ENCODE measurements at regions not wholly inside any gene's neighbourhood (a gene's known extent, or its start where the extent isn't known, plus 50 kb on each side); places are given as distances from the start of the nearest gene placed in this dataset.

DNA sequence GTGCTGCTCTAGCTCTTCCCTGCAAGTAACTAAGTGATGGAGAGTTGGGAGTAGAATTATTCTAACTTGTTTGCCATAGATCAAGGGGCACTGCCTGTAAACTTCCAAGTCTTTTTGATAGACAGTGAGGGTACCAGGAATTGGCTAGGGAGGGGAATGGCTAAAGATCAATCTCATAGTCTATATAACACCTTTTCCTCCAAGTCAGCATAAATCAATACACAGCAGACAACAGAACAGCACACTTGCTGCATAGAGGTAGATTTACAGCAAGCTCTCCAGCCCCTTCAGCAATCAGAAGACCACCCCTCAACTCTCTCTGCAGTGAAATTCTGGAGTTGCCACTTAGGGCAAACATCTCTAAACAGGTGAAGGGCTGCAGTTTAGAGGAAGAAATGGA, 643.5 kb upstream of the KLF4 start:
- DNase-seq = no peak

DNA sequence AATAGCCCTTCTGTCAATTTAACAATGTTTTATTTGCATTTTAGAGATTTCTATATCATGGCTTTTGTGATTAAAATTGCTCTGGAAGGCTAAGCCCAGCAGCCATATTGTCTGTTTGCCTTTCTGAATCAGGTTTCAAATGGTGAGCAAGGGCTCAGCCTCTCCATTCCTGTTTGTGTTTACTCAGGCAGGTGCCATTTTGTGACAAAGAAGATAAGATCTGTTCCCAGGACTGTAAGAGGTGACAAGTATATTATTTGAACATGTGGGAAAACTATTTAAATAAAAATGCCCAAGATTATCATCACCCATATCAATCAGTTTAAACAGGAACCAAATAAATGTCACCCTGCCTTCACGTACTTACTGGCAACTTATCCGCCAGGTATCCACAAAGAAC, 641.3 kb upstream of the KLF4 start:
- no peak for DNase-seq

DNA sequence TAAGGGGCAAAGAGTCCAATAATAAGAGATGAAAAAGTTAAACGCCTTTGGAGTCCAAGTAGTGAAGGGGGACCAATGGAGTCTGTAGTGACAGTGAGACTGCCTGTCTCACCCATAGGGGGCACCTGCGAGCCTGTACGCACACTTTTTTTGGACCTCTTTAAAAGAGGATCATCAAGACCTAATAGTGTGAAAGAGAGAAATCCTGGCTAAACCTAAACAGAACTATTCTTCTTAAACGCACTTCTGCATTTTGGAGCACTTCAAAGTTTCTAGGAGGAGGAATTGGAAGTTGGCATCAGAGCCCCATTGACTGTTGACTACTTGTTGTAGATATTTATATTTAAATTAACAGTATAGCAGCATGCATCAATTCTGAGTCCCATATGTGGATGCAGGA, 636.1 kb upstream of the KLF4 start:
- DNase-seq = no peak

DNA sequence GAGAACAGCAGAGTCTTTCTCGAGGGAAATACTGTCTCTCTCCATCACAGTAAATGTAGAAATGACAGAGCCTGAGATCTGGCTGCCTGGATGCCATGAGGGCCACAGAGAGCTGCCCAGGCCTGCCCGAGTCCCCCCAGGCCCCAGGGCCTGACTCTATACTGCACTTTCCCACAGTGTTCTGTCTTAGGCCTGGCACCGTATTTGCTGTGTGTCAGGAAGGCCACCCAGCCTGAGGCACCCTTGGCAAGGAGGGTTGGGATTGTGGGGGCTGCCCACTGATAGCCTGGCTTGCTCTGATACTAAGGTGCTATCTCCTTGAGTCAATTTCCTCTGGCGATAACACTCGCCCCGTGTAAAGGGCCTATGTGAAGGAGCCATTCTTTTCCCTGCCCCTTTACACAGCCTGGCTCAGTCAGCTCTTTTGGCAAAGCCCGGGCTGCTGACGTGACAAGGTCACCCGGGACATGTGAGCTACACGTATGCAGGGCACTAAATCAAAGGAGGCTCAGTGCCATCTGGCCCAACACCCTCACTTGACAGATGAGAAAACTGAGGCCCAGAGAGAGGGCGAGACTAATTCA, 630.1 kb upstream of the KLF4 start:
- DNase-seq = no peak

DNA sequence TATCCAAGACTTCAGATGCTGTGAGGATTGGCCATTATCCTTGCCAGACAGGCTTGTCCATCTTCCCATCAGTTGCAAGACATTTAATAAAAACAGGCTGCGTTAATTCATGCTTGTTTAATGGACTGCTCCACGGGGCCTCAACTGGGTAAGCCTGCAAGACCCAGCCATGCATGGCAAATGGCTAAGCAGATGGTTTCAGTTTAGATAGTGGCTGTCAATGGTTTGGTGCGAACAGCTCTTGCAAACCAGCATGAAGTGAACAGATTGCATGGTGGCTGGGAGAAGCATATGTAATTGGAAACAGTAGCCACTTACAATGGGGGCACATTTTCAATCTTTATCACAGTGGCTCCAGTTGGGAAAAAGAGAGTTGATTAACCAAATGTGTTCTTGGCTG, 628.2 kb upstream of the KLF4 start:
- DNase-seq = no peak

DNA sequence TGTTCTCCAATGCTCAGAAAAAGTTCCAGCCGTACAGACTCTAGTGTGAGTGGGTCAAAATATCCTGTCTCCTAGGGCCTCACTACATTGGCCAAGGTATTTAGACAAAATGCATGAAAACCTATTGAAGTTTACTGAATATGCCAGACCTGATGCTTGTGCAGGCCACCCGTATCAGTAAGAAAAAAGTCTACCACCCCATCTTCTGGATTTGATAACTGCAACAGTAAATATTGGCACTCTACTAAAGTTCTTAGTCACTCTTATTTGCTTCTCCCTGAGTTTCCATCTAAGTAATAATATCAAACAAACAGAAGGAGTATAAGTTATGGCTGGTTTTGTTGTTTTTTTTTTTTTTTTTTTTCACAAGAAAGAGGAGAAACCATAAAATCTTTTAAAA, 627.7 kb upstream of the KLF4 start:
- DNase-seq = no peak

DNA sequence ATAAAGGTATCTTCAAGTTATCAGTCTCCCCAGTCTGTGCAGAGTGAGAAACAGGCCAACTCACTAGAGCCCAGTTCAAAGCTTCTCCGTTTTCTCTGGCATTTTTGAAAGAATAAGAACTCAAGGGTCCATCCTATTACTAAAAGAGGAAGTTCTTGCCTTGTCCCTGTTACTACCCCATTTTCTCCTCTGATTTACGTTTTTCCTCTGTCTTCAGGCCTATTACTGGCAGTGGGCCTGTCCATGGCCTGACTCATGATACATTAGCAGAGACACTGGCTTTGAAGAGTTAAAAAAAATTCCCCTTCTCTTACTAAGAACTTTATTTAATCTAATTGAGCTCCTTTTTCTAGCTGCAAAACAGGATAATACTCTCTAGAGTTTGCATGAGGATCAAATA, 624.0 kb upstream of the KLF4 start:
- no peak for DNase-seq

DNA sequence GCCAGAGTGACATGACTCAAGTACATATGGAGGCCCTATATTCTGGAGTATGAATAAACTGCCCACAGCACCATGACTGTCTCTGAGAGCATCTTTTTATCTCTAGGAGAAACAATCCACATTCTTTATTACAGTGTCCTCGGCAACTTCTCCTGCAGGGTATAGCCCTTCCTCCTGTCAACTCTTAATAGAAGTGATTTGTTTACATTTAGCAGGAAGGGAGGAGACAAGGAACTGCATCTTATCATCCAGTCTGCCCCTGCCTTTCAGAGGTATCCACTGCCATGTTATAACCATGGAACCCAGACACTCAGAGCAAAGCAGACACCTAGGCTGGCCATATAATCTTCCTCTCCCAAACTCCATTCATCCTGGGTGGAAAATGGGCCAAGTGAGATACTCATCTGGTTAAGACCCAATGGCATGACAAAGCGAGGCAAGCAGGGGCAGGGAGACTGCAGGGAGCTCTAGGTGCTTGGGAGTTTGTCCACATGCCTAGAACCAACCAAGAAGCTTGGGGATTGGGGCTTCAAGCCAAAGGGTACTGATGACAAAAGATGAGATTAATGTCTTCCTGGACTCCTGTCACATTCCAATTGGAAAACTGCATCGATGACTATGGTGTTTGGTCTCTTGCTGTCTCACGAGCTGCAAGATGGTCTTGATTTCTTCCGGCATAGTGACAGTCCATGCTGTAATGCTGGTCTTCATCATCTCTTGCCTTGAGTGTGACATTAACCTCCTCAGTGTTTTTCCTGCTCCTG, 620.5 kb upstream of the KLF4 start:
- no peak for DNase-seq

DNA sequence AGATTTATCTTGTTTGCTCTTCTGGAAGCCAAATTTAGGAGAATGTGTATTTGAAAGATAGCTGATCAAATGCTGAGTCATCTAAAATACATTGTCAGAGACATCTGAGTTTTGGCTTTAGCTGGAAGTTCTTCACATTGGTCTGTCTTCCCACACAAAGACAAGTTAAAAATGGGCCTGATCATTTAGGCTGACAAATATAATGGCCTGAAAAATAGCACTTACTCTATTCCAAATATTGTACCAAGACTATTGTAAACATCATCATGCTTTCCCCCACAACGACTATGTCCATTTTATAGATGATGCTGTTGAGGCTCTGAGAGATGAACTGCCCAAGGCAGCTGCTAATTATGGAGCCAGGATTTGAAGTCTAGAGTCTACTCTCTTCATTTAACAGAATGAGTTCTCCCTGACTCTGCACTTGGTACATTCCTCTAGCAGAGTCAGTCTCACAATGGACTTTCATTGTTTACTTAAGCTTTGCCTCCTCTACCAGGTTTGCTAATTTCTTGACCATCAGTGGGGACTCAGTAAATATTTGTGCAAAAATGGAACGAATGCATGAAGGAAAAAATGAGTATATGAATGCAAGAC, 619.4 kb upstream of the KLF4 start:
- DNase-seq = no peak

DNA sequence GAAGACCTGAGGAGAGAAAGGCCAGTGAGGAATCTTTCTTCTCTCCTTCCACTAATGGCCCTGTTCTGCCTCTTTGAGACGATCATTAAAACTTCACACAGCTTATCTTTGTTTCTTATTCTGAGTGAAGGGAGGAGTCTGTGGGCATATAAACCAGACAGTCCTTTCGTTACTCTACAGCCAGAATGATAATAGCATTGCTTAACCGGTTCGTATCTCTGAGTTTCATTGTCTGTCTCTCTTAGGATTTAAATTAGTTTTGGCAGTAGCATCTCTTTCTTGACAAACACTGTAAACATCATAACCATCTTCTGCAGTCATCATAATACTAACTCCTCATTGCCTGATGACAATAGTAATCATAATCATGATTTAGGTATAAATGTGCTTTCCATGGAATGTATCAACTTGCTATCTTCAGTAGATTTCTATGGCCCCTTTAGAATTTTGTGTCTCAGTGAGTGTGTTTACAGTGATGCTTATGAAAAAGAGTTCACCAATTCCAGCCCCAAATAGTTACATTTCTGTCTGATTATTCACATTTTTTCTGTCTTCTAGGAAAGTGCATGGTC, 618.8 kb upstream of the KLF4 start:
- no peak for DNase-seq

DNA sequence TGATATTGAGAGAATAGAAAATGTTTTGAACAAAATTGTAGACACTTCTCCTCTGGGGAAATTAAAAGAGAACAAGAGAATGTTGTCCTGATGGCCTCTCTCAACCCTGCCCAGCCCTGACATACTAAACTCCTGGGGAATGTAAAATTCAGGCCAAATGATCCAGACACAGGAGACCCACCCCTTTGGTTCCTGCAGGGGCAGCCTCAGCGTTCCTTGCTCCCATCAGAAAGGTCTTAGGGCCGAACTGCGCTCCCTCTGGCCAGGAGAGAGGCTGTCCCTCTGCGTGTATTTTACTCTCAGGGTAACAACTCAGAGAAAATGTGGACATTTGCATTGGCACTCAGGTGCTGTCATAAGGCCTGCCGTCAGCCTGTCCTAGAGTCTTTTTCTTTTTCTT, 616.3 kb upstream of the KLF4 start:
- no peak for DNase-seq

DNA sequence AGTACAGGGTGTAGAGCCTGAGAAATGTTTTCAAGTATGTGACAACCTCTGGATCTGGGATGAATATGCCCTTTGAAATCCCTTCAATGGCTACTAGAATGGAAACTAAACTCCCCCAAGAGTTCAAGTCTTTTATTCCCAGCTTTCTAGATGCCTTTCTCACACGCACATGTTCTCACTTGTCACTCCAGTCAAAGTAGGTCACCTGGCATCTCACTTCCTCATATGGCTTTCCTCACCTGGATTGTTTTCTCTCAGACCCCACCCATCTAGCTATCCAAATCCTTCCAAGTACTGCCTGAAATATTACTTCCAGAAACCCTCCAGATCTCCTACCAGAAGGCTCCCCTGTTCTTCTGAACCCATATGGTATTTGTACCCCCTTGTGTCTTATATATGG, 615.4 kb upstream of the KLF4 start:
- no peak for DNase-seq

DNA sequence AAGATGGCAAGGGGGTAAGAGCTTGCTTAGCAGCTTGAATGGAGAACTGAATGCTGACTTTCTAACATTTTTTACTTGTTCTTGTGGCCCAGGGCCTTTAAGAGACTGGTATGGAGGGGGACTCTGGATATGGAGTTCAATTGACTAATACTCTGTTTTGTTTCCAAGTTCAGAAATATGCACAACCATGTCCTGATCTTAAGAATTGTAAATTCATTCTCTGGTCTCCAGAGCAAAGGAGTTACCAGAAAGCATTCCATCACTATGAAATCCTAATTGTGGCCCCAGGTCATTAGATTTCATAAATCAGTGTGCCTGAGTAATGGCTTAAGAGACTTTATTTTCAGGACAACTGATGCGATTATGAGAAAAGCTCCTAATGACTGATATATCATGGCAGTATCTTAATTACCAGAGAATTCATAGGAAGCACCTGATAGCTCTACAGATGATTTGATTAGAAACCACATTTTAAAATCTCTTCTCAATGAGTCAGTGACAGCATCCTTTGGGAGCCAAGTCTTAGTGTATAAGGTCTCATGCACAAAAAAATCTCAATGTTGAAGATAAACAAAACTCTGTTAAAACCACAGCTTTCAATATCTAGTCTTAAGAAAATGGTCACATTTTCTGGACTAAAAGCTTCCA, 613.6 kb upstream of the KLF4 start:
- DNase-seq = no peak

DNA sequence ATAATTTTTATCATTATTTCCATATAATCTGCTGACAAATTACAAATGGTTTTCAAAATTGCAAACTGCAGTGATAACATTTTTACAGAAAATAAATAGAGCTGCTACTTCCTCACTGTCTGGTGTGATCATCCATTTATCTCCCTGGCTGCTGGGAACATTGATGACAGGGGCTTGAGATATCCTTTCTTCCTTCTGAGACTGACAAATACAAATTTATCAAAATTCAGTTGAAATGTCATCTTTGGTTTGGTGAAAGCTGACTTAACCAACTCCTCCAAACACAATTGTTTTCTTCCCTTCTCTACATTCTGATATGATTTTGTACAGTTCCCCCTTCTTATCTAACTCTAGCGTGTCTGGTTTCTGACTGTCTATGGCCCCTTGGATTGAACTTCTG, 611.8 kb upstream of the KLF4 start:
- no peak for DNase-seq

DNA sequence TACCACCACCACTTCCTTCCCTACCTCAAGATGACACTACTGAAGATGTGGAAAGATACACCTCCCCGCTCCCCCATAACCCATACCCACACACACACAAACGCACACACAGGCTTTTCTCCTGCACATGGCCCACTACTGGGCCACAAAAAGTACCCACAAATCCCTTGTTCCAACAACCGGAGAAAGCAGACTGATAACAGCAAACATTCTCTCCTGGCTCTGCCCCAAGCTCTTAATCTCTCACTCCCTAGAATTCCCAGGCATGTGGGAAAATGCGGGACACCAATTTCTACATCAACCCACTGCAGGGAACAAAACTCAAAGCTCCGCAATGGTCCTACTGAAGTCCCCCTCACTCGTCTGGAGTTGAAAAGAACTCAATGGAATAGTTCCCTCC, 611.0 kb upstream of the KLF4 start:
- DNase-seq = no peak

DNA sequence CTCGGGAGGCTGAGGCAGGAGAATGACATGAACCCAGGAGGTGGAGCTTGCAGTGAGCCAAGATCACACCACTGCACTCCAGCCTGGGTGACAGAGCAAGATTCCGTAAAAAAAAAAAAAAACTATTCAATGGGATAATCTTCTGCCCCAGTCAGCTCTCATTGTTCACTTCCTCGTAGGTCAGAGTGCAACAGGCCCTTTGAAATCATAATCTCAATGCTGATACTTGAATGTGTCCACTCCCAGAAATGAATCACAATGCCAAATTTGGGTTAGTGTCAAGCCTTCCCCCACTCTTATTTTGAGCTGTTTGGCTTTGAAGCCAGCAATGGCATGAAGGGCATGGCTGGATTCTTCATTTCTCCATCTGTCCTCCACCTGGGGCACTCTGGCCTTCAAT, 610.3 kb upstream of the KLF4 start:
- DNase-seq = no peak

DNA sequence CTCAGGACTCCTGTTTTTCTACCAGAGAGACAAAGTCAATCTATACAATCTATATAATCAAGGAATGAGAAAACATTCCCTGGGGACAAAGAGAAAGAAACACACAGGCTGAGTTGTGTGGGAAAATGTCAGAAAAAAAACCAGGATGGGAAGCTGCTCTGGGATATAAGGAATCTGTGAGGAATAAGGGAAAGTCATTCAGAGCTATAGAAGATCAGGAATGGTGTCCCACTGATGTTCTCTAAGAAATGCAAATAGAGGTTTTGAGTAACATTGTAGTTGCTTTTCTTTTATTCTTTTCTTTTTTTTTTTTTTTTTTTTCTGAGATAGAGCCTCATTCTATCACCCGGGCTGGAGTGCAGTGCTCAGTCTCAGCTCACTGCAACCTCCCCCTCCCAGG, 605.9 kb upstream of the KLF4 start:
- DNase-seq = no peak

DNA sequence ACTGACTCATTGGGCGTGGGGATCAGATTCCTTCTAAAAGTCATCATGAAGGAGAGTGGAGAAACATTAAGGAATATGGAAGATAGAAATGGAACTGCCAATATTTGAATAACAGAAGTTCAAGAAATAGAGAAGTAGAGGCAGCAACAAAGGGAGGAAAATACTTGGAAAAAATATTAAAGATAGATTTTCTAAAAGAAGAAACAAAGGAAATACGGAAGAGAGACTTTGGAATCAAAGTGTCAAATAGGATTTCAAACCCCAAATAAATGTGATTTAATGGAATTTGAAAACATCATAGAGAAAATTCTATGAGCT, 605.1 kb upstream of the KLF4 start:
- no peak for DNase-seq

DNA sequence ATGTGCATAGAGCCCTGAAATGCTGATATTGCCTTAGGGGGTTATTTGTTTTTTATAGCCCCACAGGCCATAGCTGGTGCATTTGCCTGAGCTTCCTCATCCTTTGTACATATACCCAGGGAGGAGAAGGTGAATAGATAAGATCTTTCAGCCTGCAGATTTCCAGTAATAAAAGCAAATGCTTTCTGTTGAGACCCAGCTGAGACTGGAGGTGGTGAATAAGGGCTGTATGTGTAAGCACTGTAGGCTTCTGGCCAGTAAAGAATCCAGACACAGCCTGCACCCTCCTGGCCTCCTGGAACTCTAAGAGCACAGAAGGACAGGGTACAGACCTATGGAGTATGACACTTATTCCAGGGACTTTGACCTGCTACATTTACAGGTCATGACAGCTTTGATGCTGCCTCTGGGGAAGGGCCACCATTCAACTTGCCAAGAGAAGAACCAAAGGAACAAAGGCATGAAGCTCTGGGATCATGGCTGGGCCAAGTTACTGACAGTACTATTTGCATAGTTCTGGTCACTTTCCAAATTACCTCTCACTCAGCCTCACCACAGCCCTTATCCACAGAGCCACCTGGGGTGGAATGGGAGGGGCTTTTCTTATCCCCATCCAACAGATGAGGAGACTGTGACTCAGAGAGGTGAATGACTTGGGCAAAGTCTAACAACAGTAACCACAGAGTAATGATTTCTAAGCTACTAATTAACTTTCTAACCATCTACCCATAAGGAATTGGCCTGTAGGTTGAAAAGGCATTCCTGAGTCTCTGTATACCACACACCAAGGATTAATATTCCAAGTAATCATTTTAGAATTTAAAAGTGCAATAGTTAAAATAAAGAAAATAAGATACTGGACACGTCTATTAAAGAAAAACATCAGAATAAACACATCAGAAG, 604.5 kb upstream of the KLF4 start:
- no peak for DNase-seq

DNA sequence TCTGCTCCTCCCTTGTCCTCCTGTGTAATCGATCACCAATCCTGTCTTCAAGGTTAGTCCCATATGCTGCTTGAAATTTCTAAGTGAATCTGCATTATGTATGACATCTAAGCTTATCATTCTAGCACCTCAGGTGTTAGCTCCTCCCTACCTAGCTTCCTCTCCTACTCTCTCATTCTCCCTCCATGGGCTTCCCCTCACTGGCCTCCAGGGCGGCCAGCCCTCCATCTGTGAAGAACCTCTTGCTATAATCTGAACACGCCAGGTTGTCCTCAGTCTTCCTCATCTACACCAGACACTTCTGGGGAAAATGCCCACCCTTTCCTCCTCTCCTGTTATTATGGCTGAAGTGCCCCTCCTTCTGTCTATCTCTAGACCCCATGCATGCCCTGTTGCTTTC, 599.3 kb upstream of the KLF4 start:
- no peak for DNase-seq

DNA sequence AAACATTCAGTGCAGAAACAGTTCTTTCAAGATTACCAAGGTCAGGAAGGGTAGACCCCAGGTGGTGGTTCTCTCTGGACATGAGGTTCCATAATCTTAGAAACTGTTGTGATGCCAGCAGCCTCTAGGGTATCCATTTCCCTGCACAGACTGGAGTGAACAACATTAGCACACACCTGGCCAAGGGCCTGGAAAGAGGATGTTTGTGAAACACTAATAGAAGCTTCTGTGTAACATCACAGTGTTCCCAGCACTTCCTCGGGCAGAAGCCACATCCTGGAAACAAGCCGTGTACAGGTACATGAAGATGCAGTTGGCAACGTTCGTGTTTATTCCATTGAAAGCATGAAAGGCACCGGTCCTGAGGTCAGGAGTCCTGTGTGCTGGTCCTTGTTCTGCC, 598.2 kb upstream of the KLF4 start:
- DNase-seq = no peak

DNA sequence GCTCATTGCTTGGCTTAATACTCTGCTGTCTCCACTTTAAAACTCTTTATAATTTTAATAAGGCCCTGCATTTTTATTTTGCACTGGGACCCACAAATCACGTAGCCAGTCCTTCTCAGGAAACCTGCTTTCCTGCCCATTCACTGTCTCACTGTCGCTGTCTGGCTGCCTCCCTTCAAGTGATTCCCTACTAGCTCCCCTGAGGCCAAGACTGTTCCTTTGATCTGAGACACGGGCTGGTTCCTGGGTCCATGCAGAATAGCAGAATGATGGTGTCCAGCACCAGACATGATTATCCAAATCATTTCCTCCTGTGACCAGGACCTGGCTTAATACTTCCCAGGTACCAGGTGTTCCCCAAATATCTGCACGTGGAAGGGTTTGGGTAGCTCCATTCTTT, 597.1 kb upstream of the KLF4 start:
- DNase-seq = no peak

DNA sequence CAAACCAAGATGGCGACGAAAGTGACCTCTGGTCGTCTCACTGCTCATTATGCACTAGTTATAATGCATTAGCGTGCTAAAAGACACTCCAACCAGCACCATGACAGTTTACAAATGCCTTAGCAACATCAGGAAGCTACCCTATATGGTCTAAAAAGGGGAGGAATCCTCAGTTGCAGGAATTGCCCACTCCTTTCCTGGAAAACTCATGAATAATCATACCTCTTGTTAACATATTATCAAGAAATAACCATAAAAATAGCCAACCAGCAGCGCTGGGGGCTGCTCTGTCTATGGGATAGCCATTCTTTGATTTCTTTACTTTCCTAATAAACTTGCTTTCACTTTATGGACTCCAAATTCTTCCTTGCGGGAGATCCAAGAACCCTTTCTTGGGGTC, 595.7 kb upstream of the KLF4 start:
- DNase-seq = no peak

All from stimulated activated CD4-positive, alpha-beta T cell treated with anti-CD3 and anti-CD28 coated beads, Interleukin-4, amount 100 ng/mL, for 24 hours (primary cell).